NCI-H446 (cell line): ENCODE measurements at regions not wholly inside any gene's neighbourhood (a gene's known extent, or its start where the extent isn't known, plus 50 kb on each side); places are given as distances from the start of the nearest gene placed in this dataset.

ENCODE experiments used
- DNase-seq, 2 experiments: peaks; one replicate each; lab custom pipeline; 2025; lab: John Stamatoyannopoulos, UW

- DNase-seq: no peak
Measured at GRCh38 chr13:23983671-23984070, 86.4 kb upstream of the C1QTNF9B start.

DNA sequence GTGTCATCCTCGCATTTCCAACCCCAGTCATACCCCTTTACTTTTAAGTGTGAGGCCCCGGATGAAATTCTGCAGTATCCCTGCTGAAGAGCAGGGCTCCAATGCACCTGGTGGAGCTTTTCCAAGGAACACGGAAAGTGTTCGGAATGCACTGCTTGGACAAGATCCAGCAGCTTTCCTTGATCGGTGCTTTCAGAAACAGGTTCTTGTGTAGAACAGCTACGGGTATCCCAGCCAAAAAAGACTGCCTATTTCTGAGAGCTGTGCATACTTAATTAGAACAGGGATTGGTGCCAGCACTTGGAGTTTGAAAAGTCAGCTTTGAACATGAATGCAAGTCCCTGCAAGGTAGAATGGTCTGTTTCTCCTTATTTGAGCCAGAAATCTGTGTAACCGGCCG is 87.2 kb upstream of the C1QTNF9B start:
- DNase-seq: peak in 1 of 2 experiments; percentile 9

DNA sequence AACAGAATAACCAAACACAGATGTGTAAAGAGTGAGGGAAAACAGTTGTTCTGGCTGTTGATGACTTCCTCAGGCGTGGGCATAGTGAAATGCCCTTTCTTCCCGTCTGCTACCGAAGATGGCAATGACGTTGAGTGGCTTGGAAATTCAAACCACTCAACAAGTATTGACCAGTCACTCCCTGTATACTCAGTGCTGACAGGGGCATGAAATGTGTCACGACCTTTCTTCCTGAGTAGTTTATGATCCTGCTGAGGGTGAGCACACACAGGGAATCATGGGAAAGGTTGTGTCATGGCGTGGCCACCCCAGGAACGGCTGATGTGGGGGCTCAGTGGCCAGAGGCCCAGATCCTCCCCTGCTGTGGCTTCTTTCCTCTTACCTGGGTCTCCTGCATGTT is 87.8 kb upstream of the C1QTNF9B start:
- DNase-seq: no peak

GRCh38 chr13:23985839-23986238 is 88.5 kb upstream of the C1QTNF9B start:
- no peak for DNase-seq

GRCh38 chr13:23986619-23987018 is 89.3 kb upstream of the C1QTNF9B start:
- DNase-seq: no peak

- DNase-seq: no peak
Measured at GRCh38 chr13:23987331-23987894, 90.1 kb upstream of the C1QTNF9B start.

GRCh38 chr13:23988546-23989122 is 91.3 kb upstream of the C1QTNF9B start:
- DNase-seq: no peak

DNA sequence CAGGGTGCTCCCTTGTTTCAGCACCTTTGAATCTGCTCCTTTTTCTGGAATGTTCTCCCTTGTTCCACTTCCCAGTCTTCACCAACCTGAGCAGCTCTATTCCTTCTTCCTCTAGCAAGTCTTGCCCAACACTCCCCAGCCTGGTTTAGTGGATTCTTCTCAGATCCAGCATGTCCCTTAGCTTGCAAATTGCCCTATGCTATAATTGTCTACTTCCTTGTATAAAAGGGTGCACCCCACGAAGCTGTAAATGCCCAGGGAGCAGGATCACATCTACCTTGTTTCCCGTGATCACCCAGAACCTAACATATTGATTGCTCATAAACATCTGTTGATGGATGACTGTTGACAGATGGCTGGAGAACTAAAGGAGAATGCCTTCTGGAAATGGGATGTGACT is 93.2 kb upstream of the C1QTNF9B start:
- DNase-seq: no peak

DNA sequence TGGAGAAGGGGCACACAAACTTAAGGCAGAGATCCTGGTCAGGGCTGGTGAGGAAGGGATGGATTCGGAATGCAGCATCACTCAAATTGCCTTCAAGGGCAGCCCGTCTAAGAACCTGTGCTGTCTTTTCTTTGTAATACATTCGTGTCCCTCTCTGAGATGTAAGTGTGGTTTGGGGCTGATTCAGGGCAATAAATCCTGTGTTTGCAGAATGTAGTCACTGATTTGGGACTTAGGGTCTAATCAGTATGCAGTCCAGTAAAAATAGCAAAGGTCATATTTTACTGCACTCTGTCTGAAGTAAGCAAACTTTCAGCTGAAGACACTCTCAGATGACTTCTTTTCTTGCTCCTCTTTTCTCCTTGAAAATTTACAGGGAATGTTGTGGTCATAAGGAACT is 93.8 kb upstream of the C1QTNF9B start:
- no peak for DNase-seq

GRCh38 chr13:23992781-23993679 is 95.7 kb upstream of the C1QTNF9B start:
- no peak for DNase-seq

GRCh38 chr13:23993680-23993985 is 96.3 kb upstream of the C1QTNF9B start:
- no peak for DNase-seq

DNA sequence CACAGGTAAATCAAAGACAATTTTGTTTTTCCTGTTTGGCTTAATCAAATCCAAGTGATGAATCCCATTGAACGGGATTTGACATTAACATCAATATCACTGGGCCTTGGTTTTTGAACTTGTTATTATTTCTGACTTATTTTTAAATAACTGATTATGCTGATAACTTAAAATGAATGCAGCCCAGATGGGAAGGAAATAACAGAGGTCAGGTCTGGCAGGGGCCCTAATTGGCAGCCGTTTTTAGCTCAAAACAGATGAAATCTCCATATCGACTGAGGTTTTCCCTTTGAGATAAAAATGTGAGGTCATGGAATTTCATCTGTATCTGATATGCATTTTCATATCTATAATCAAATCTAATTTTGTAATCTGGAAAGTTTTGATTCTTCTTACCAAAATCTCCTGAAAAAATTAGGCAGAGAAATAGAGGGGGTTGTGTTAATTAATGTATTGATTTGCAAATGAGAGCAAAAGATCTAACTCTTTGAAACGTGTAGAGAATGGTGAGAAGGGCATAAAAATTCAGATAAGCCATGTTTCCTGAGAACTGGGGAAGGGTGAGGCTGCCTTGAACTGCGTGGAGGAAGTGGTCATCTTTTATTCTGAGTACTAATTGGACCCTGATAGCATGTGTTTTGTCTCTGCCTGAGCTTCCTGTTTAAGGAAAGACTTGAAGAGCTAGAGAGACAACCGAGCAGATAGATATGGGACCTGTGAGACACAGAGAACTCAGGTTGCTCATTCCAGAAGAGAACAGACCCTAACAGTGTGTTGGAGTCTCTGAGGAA is 98.2 kb upstream of the C1QTNF9B start:
- no peak for DNase-seq

DNA sequence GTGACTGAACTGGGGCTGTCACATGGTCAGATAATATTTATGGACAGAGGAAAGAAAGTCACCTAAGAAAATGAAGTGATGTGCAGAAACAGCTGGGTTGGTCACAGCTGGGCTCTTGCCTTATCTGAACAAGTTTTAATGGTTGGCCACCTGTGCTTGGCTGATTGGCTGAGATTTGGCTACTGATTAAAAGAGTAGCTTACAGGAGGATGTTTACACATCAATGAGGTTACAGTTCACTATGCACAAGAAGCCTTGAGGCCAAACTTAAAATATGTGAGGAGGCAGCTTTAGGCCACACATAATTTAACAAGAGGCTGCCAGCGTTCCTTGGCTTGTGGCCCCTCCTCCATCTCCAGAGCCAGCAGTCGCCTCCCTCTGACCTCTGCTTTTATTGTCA is 99.2 kb upstream of the C1QTNF9B start:
- DNase-seq: no peak

- DNase-seq: no peak
Measured at GRCh38 chr13:23999424-23999823, 102.1 kb upstream of the C1QTNF9B start.

DNA sequence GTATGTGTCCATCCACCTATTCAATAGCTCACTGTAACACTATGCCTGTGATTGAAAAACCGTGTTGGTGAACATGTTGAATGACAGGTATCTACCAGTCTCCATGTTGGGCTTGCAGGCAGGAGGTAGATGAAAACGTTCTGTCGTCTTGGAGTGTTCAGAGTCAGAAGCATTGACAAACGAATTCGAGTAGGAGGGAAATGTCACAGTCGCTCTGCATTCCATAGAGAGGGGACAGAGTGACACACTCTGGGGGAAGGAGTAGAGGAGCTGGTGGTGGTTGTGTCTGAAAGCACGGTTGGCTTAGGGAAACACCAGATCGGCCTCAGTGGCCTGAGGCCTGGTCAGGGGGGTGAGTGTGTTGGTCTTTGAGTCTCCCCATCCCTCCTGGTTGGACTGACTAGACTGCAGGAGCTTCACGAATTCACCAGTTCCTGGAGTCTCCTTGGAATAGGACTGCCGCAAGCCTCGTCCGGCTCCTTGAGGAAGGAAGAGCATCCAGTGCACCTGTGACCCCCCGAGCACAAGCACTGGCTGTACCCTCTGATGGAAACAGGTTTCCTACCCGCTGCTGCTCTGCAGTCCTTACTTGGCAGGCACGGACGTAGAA is 105.0 kb upstream of the C1QTNF9B start:
- no peak for DNase-seq

- no peak for DNase-seq
Measured at GRCh38 chr13:24004142-24004899, 107.0 kb upstream of the C1QTNF9B start.

- no peak for DNase-seq
Measured at GRCh38 chr13:24004971-24005370, 107.7 kb upstream of the C1QTNF9B start.

DNA sequence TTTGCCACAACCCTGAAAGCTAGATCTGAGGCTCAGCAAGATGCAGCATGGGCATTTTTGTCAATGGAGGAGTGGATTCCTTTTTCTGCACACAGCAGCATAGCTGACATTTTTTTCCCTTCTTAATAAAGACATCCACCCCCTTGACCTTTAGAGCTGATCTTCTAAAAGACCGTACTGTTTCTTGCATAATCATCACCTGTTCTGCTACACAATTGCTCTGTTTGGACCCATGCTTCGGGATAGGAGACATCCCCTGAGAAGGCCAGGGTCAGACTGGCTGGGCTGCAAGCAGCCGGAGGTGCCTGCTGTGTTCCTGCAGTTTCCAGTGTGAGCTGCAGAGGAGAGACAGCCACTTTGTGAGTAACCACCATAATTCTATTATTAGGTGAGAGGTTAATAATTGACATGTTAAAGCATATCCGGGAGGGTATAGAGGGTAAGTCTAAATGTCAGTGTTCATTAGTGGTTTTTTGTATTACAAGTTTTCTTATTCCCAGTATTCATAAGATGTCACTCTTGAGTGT is 108.5 kb upstream of the C1QTNF9B start:
- no peak for DNase-seq

DNA sequence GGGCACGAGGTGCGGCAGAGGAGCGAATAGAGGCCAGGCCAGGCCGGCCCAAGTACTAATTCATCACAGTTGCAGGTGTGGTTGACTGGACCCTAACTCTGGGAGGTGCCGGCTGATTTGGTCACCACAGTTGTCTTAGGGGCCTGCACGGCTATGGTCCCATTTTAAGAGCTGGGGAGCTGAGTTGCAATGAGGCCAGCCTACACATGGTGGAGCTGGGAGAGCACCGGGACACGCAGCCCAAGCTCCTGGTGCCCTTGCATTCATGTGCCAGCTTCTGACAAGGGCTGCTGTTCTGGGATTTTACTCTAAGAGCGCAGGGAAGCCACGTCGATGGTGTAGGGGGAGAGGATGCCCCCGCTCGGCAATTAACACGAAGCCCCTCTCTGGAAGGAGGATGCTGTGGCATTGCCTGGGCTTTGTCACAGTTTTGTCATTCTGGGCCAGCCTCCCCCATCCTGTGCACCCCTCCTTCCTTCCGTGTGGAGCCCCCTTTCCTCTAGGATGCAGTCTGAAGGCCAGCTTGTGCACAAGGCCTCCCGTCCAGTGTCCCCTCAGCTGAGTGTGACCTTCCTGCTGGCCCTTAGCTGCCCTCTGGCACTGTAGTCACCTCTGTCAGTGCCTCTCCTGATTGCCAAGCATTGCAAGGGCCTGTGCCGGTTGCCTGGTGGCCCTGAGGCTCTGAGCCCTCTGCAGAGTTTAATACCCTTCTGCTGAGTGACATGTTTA is 109.4 kb upstream of the C1QTNF9B start:
- no peak for DNase-seq

- DNase-seq: no peak
Measured at GRCh38 chr13:24007979-24008620, 110.8 kb upstream of the C1QTNF9B start.
